GM12865 (cell line): ENCODE measurements at regions not wholly inside any gene's neighbourhood (a gene's known extent, or its start where the extent isn't known, plus 50 kb on each side); places are given as distances from the start of the nearest gene placed in this dataset.
"Not testable (repeated sequence)": the region's sequence is repeated elsewhere in the genome, so short reads cannot be mapped to it uniquely, and the experiment has no call there.

Source experiments
- DNase-seq: peaks from one replicate; pipeline ENCODE4 v3.0.0; 2010; ENCODE audit warnings: low read depth
- H3K4me3 ChIP-seq: 2 replicates; pipeline ENCODE4 v1.5.1; 2011; ENCODE audit warnings: mild to moderate bottlenecking, low read depth, low read length, control low read depth
- CTCF ChIP-seq: IDR thresholded peaks from 2 replicates; pipeline ENCODE4 v1.5.1; 2011; ENCODE audit warnings: low read length, control low read depth, low read depth, inconsistent platforms; ENCODE audit not compliant: insufficient read depth; ENCODE audit errors: missing control alignments

- no peak for TF ChIP-seq CTCF
- H3K4me3 ChIP-seq, result no peak overlapping the region
- no peak for DNase-seq
Measured at GRCh38 chr5:82952326-82952725, 124.9 kb downstream of the TMEM167A start.

GRCh38 chr5:82944267-82944666 lies 132.9 kb downstream of the TMEM167A start:
- not testable (repeated sequence) for H3K4me3 ChIP-seq, DNase-seq

GRCh38 chr5:82942083-82942881 lies 134.9 kb downstream of the TMEM167A start:
- H3K4me3 ChIP-seq, result no peak overlapping the region
- no peak for TF ChIP-seq CTCF
- DNase-seq, result no peak

- no peak for DNase-seq
- no peak overlapping the region for H3K4me3 ChIP-seq
- no peak for TF ChIP-seq CTCF
Measured at GRCh38 chr5:82938901-82939725, 138.1 kb downstream of the TMEM167A start.

- not testable (repeated sequence) for DNase-seq, H3K4me3 ChIP-seq
Measured at GRCh38 chr5:82932473-82933220, 144.5 kb downstream of the TMEM167A start.

GRCh38 chr5:82931110-82931509 lies 146.1 kb downstream of the TMEM167A start:
- DNase-seq, result no peak
- no peak overlapping the region for H3K4me3 ChIP-seq
- TF ChIP-seq CTCF, result no peak

GRCh38 chr5:82925061-82925411 lies 152.2 kb downstream of the TMEM167A start:
- no peak for TF ChIP-seq CTCF
- DNase-seq, result no peak

More at GRCh38 chr5:82925061-82925411, 152.2 kb downstream of the TMEM167A start:
- H3K4me3 ChIP-seq, result no peak overlapping the region
